ENCODE measurements at regions not wholly inside any gene's neighbourhood (a gene's known extent, or its start where the extent isn't known, plus 50 kb on each side); places are given as distances from the start of the nearest gene placed in this dataset.

DNA sequence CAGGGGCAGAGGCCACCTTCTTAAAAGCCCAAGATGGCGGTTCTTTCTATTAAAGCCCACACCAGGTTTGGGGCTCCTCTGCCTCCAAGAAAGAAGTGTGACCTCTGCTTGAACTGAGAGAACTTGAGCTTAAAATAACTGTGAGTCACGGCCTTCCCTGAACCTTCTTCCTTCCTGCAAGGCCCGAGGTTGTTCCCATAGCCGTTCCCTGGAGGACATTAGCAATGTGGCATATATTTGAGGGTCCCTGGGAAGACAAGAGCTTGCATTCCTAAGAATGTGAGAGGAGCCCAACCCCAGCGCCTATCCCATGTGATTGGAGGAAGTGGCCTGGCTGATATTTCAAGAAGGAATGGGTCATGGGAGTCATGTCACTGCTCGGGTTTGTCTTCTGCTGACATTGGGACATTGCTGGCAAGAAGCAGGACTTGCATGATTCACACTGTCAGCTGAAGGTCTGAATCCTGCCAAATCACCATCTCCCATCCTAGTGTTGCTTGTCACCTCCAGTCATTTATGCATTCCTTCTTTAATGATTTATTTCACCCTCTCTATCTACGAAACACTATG is 168.1 kb downstream of the TRIB2 start:
- Histone ChIP-seq H3K9ac (ENCODE audit: low read length in 5 of 5) (no peak overlapping the region), H3K27me3 (ENCODE audit: control insufficient read depth in 5 of 5, insufficient read depth in 4 of 5, low read length in 5 of 5) (no peaks in the 10 kb centered on the region), H3K4me1 (ENCODE audit: control insufficient read depth in 5 of 5, insufficient read depth in 5 of 5, low read length in 5 of 5) (peaks cover 3 to 18% (median 10%) of the 10 kb centered on the region in 5 donors), H3K4me3 (ENCODE audit: low read depth in 1 of 5, low read length in 5 of 5) (no peak overlapping the region), H3K27ac (ENCODE audit: low read depth, low read length) (no peak overlapping the region), H3K36me3 (ENCODE audit: control insufficient read depth in 5 of 5, insufficient read depth in 5 of 5, low read length in 5 of 5) (no peaks in the 10 kb centered on the region), H3K9me3 (ENCODE audit: control insufficient read depth in 5 of 5, low read length in 5 of 5) (no peaks in the 10 kb centered on the region)

DNA sequence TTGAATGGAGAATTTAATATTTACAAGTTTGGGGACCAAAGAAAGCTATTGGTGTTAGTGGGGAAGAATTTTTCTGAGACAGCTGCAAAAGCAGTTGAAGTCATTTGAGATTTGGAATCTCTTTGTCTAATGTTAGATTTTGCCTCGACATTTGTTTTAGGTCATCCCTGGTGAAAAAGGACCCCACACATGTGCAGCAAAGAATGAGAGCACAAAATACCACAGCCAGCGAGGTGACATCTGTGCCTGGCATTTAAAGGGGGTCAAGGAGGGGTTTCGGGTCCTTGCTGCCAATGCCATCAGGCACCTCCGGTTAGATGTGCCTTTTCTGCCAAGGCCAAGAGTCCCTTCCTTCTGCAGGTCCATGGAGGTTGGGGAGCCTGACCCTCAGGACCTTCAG is 173.3 kb downstream of the TRIB2 start:
- Histone ChIP-seq H3K4me3 (ENCODE audit: low read depth in 1 of 5, low read length in 5 of 5) (no peak overlapping the region), H3K9me3 (ENCODE audit: control insufficient read depth in 5 of 5, low read length in 5 of 5) (peaks cover 5 to 17% (median 11%) of the 10 kb centered on the region in 5 donors), H3K9ac (ENCODE audit: low read length in 5 of 5) (no peak overlapping the region), H3K4me1 (ENCODE audit: control insufficient read depth in 5 of 5, insufficient read depth in 5 of 5, low read length in 5 of 5) (peaks cover 0 to 5% (median 4%) of the 10 kb centered on the region in 5 donors), H3K27ac (ENCODE audit: low read depth, low read length) (no peak overlapping the region), H3K27me3 (ENCODE audit: control insufficient read depth in 5 of 5, insufficient read depth in 4 of 5, low read length in 5 of 5) (no peaks in the 10 kb centered on the region), H3K36me3 (ENCODE audit: control insufficient read depth in 5 of 5, insufficient read depth in 5 of 5, low read length in 5 of 5) (no peaks in the 10 kb centered on the region)

DNA sequence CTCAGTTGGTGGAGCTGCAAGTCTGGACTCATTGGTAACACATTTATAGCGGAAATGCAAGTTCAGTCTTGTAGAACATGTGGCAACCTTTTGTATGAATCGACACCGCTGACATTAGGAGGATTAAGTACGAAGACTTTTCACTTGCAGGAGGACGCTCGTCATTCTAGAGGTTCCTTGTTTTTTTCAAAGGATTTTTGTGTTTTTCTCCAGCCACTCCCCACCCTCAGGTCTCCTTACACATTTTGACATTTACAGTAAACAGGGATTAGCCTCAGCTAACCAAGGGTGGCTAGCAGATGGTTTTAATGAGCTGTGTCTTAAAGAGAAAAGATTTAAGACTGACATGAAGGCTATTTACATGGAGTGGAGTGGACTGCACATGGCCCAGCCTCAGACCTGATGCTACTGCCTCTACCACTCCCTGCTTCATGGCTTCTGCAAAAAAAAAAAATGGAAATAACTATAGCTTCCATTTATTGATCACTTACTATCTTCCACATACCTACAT is 173.8 kb downstream of the TRIB2 start:
- Histone ChIP-seq H3K4me3 (ENCODE audit: low read depth in 1 of 5, low read length in 5 of 5) (no peak overlapping the region), H3K9me3 (ENCODE audit: control insufficient read depth in 5 of 5, low read length in 5 of 5) (peaks cover 5 to 21% (median 14%) of the 10 kb centered on the region in 5 donors), H3K36me3 (ENCODE audit: control insufficient read depth in 5 of 5, insufficient read depth in 5 of 5, low read length in 5 of 5) (no peaks in the 10 kb centered on the region), H3K4me1 (ENCODE audit: control insufficient read depth in 5 of 5, insufficient read depth in 5 of 5, low read length in 5 of 5) (no peaks in the 10 kb centered on the region), H3K27me3 (ENCODE audit: control insufficient read depth in 5 of 5, insufficient read depth in 4 of 5, low read length in 5 of 5) (no peaks in the 10 kb centered on the region), H3K9ac (ENCODE audit: low read length in 5 of 5) (no peak overlapping the region), H3K27ac (ENCODE audit: low read depth, low read length) (no peak overlapping the region)

DNA sequence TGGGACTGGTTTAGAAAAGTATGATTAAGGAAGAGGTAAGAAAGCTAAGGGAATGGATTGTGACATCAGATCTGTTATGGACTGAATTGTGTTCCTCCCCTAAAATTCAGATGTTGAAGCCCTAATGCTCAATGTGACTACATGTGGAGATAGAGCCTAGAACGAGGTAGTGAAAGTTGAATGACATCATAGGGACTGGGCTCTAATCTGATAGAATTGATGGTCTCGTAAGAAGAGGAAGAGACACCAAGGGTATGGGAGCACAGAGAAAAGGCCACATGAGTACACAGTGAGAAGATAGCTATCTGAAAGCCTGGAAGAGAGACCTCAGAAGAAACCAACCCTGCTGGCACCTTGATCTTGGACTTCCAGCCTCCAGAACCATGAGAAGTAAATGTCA is 178.3 kb downstream of the TRIB2 start:
- Histone ChIP-seq H3K9ac (ENCODE audit: low read length in 5 of 5) (no peak overlapping the region), H3K36me3 (ENCODE audit: control insufficient read depth in 5 of 5, insufficient read depth in 5 of 5, low read length in 5 of 5) (no peaks in the 10 kb centered on the region), H3K27ac (ENCODE audit: low read depth, low read length) (no peak overlapping the region), H3K9me3 (ENCODE audit: control insufficient read depth in 5 of 5, low read length in 5 of 5) (peaks cover 5 to 21% (median 14%) of the 10 kb centered on the region in 5 donors), H3K4me3 (ENCODE audit: low read depth in 1 of 5, low read length in 5 of 5) (no peak overlapping the region), H3K27me3 (ENCODE audit: control insufficient read depth in 5 of 5, insufficient read depth in 4 of 5, low read length in 5 of 5) (no peaks in the 10 kb centered on the region), H3K4me1 (ENCODE audit: control insufficient read depth in 5 of 5, insufficient read depth in 5 of 5, low read length in 5 of 5) (peaks cover 0 to 5% (median 0%) of the 10 kb centered on the region in 5 donors)

DNA sequence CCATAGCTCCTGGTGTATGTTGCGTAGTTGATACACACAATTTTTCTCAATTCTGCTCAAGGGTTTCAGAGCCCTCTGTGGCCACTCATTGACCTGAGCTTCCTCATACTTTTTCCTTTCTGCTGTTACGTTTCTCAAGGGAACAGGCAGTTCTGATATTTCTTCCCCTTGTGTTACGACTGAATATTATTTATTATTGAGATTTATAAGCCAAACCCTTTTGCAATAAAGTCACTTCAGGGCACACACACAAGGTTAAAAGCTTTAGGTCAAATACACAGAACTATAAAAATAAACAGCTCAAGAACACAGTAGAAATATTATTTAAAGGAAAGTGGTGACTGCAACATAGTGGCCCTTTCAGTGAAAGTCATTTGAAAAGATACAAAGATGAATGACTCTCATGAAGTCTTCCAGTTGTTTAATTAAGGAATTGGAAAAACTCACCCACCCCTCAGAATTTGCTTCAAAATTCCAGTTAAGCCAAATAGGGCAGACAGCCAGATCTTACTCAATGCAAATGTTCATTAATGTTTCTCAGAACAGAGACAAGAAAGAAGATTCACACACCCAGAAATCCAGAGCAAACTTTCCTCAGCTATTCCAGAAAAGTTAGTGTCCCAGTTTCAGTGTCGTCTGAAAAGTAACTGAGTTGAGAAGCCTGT is 179.7 kb downstream of the TRIB2 start:
- H3K27ac ChIP-seq (ENCODE audit: low read depth, low read length), result no peak overlapping the region
- H3K27me3 ChIP-seq (ENCODE audit: control insufficient read depth in 5 of 5, insufficient read depth in 4 of 5, low read length in 5 of 5), result no peaks in the 10 kb centered on the region
- no peak overlapping the region for H3K9ac ChIP-seq (ENCODE audit: low read length in 5 of 5)
- peaks cover 5 to 21% (median 14%) of the 10 kb centered on the region in 5 donors for H3K9me3 ChIP-seq (ENCODE audit: control insufficient read depth in 5 of 5, low read length in 5 of 5)
- H3K4me1 ChIP-seq (ENCODE audit: control insufficient read depth in 5 of 5, insufficient read depth in 5 of 5, low read length in 5 of 5), result peaks cover 0 to 5% (median 0%) of the 10 kb centered on the region in 5 donors
- no peak overlapping the region for H3K4me3 ChIP-seq (ENCODE audit: low read depth in 1 of 5, low read length in 5 of 5)
- H3K36me3 ChIP-seq (ENCODE audit: control insufficient read depth in 5 of 5, insufficient read depth in 5 of 5, low read length in 5 of 5), result no peaks in the 10 kb centered on the region

DNA sequence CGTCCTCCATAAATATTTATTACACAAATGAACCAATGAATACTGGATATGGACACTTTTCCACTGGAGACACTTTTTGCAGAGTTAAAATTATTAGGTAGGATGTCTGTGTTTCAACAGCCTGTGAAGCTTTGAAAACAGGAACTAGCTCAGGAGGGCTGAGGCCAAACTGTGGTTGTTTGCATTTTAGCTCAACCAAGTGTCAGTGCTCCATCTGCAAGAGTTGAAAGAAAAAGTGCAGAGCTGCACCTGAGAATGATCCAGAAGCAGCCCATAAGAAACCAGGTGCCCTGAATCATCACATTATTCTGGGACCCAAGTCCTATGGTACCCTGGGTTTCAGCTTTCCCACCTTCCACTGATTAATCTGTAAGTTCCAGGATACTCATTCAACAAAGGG is 180.4 kb downstream of the TRIB2 start:
- no peak overlapping the region for H3K27ac ChIP-seq (ENCODE audit: low read depth, low read length)
- H3K4me3 ChIP-seq (ENCODE audit: low read depth in 1 of 5, low read length in 5 of 5), result no peak overlapping the region
- peaks cover 4 to 15% (median 10%) of the 10 kb centered on the region in 5 donors for H3K9me3 ChIP-seq (ENCODE audit: control insufficient read depth in 5 of 5, low read length in 5 of 5)
- no peak overlapping the region for H3K9ac ChIP-seq (ENCODE audit: low read length in 5 of 5)
- H3K27me3 ChIP-seq (ENCODE audit: control insufficient read depth in 5 of 5, insufficient read depth in 4 of 5, low read length in 5 of 5), result no peaks in the 10 kb centered on the region
- H3K4me1 ChIP-seq (ENCODE audit: control insufficient read depth in 5 of 5, insufficient read depth in 5 of 5, low read length in 5 of 5), result peaks cover 0 to 5% (median 0%) of the 10 kb centered on the region in 5 donors
- no peaks in the 10 kb centered on the region for H3K36me3 ChIP-seq (ENCODE audit: control insufficient read depth in 5 of 5, insufficient read depth in 5 of 5, low read length in 5 of 5)

DNA sequence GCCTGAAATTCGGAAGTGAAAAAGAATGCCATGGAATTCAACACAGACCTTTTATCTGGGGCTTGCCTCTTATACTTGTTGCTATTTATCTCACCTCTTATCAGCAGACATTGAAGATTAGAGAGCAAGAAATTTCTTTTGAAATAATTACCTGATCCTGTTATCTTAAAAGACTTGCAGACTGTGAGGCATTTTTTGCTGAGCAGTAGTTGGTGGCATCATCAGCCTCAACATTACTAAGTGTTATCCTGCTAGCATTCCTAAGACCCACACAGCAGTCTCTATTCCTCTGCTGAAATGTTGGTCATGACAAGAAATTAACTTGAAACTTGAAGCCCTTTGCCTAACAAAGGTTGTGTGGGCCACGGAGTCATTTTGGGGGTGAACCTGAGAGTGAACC is 186.5 kb downstream of the TRIB2 start:
- Histone ChIP-seq H3K9ac (ENCODE audit: low read length in 5 of 5) (no peak overlapping the region), H3K4me3 (ENCODE audit: low read depth in 1 of 5, low read length in 5 of 5) (no peak overlapping the region), H3K9me3 (ENCODE audit: control insufficient read depth in 5 of 5, low read length in 5 of 5) (no peaks in the 10 kb centered on the region), H3K36me3 (ENCODE audit: control insufficient read depth in 5 of 5, insufficient read depth in 5 of 5, low read length in 5 of 5) (no peaks in the 10 kb centered on the region), H3K4me1 (ENCODE audit: control insufficient read depth in 5 of 5, insufficient read depth in 5 of 5, low read length in 5 of 5) (no peaks in the 10 kb centered on the region), H3K27me3 (ENCODE audit: control insufficient read depth in 5 of 5, insufficient read depth in 4 of 5, low read length in 5 of 5) (no peaks in the 10 kb centered on the region), H3K27ac (ENCODE audit: low read depth, low read length) (no peak overlapping the region)

DNA sequence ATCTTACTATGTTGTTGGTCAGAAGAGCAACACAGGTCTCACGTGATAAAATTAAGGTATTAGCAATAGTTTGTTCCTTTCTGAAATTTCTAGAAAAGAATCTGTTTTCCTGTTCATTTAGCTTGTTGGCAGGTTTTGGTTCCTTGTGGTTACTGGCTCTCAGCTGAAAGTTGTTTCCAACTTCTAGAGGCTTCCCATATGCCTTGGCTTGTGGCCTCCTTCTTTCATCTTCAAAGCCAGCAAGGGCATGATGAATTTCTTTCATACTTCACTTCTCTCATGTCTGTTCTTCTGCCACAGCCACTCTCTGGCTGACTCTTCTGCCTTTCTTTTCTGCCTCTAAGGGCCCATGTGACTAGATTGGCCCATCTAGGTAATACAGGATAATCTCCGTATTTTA is 193.7 kb downstream of the TRIB2 start:
- Histone ChIP-seq H3K27ac (ENCODE audit: low read depth, low read length) (no peak overlapping the region), H3K4me3 (ENCODE audit: low read depth in 1 of 5, low read length in 5 of 5) (no peak overlapping the region), H3K27me3 (ENCODE audit: control insufficient read depth in 5 of 5, insufficient read depth in 4 of 5, low read length in 5 of 5) (peaks cover 0 to 3% (median 0%) of the 10 kb centered on the region in 5 donors), H3K36me3 (ENCODE audit: control insufficient read depth in 5 of 5, insufficient read depth in 5 of 5, low read length in 5 of 5) (no peaks in the 10 kb centered on the region), H3K9ac (ENCODE audit: low read length in 5 of 5) (no peak overlapping the region), H3K4me1 (ENCODE audit: control insufficient read depth in 5 of 5, insufficient read depth in 5 of 5, low read length in 5 of 5) (no peaks in the 10 kb centered on the region), H3K9me3 (ENCODE audit: control insufficient read depth in 5 of 5, low read length in 5 of 5) (peaks cover 0 to 3% (median 0%) of the 10 kb centered on the region in 5 donors)

DNA sequence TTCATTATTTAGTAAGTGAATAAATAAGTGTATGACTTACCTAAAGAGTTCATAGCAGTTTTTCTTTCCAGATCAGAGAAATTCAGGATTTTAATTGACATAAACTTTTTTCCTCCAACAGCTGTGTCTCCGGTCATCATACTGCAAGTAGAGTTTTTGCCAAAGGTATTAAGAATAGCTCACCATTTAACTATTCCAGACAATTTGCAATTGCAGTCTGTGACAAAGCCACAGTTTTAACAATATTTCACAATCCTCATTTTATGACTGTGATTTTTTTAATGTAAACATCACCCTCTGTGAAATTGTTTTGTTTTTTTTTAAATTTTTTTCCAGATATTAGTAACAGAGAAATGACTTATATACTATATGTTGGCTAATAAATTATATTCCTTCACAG is 199.1 kb downstream of the TRIB2 start:
- no peaks in the 10 kb centered on the region for H3K27me3 ChIP-seq (ENCODE audit: control insufficient read depth in 5 of 5, insufficient read depth in 4 of 5, low read length in 5 of 5)
- no peak overlapping the region for H3K4me3 ChIP-seq (ENCODE audit: low read depth in 1 of 5, low read length in 5 of 5)
- H3K9ac ChIP-seq (ENCODE audit: low read length in 5 of 5), result no peak overlapping the region
- H3K36me3 ChIP-seq (ENCODE audit: control insufficient read depth in 5 of 5, insufficient read depth in 5 of 5, low read length in 5 of 5), result no peaks in the 10 kb centered on the region
- no peaks in the 10 kb centered on the region for H3K9me3 ChIP-seq (ENCODE audit: control insufficient read depth in 5 of 5, low read length in 5 of 5)
- peaks cover 0 to 12% (median 6%) of the 10 kb centered on the region in 5 donors for H3K4me1 ChIP-seq (ENCODE audit: control insufficient read depth in 5 of 5, insufficient read depth in 5 of 5, low read length in 5 of 5)
- H3K27ac ChIP-seq (ENCODE audit: low read depth, low read length), result no peak overlapping the region

DNA sequence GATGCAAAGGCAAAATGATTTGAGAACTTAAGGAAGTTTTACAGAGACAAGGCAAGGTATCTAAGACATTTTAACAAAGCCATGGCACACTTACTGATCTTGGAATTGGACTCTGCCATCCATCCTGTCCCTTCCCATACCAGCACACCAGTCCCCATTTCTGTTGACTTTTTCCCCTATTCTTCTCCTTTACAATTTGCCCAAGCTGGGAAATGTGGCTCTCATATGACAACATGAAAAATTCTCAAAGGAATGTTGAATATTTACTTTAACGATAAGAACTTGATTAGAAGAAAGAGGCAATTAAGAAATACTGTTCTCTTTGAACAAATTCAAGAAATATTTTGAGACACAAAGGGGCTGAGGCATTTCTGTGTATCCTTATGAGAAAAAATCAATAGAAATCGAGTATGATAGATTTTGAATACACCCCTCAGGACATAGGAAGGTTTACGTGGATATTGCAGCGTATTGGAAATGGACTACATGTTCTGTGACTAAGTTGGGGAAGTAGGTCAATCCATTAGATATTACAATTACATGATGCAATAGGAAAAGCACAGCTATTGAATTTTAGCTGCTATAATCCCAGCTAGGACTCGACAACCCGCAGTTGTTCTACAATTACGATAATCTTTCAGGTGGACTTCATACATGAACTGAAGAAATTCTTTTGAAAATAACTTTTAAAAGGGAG is 201.6 kb downstream of the TRIB2 start:
- H3K36me3 ChIP-seq (ENCODE audit: control insufficient read depth in 5 of 5, insufficient read depth in 5 of 5, low read length in 5 of 5), result no peaks in the 10 kb centered on the region
- H3K4me1 ChIP-seq (ENCODE audit: control insufficient read depth in 5 of 5, insufficient read depth in 5 of 5, low read length in 5 of 5), result peaks cover 0 to 12% (median 6%) of the 10 kb centered on the region in 5 donors
- H3K9ac ChIP-seq (ENCODE audit: low read length in 5 of 5), result no peak overlapping the region
- no peak overlapping the region for H3K4me3 ChIP-seq (ENCODE audit: low read depth in 1 of 5, low read length in 5 of 5)
- no peaks in the 10 kb centered on the region for H3K27me3 ChIP-seq (ENCODE audit: control insufficient read depth in 5 of 5, insufficient read depth in 4 of 5, low read length in 5 of 5)
- no peaks in the 10 kb centered on the region for H3K9me3 ChIP-seq (ENCODE audit: control insufficient read depth in 5 of 5, low read length in 5 of 5)
- H3K27ac ChIP-seq (ENCODE audit: low read depth, low read length), result no peak overlapping the region
